ENCODE measurements at regions not wholly inside any gene's neighbourhood (a gene's known extent, or its start where the extent isn't known, plus 50 kb on each side); places are given as distances from the start of the nearest gene placed in this dataset.

DNA sequence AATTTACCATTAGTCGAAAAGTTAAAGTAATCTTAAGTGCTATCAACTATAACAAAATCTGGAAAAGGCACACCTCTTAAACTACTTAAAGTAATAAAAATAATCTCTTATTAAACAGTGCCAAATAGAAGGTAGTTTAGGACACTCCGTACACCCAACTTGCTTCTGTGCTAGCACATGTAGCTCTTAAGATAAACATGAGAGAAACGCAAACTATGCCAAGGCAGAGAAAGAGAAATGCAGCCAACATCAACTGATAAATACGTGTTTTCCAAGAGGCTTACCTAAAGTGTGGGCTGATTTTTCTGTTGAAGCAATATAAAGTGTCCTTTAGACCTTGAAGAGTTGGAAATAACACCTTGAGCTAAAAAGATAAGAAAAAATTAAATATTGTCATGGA is 480.6 kb upstream of the DAB2 start:
- DNase-seq: no peak
- Mint-ChIP-seq H3K27me3 (ENCODE audit: low read depth) (peaks cover 11% of the 10 kb centered on the region), H3K9me3 (peaks cover 0 to 3% of the 10 kb centered on the region in 2 donors), H3K36me3 (ENCODE audit: insufficient read depth in 2 of 2) (no peaks in the 10 kb centered on the region), H3K27ac (no peak overlapping the region), H3K4me3 (no peak overlapping the region), H3K4me1 (ENCODE audit: low read depth) (no peaks in the 10 kb centered on the region)
- ATAC-seq (replicated peaks in 1 of 2): no peak

DNA sequence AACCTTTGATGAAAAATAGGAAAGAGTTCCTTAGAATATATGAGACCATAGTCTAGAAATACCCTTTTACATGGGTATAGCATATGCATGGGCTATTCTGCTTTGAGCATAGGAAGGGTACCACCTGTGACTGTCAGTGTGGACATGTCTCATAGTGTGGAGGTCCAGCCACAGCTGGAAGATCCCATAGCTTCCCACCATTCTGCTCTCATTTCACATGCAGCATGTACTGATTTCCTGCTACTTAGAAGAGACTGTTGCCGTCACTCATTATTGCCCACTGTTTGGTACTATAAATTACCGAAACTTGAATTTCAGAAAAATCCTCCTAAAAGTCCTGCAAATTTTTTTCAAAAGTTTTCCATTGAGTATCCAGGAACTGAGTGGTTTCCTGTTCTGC is 477.8 kb upstream of the DAB2 start:
- Mint-ChIP-seq H3K4me3 (no peak overlapping the region), H3K4me1 (ENCODE audit: low read depth) (no peaks in the 10 kb centered on the region), H3K36me3 (ENCODE audit: insufficient read depth in 2 of 2) (no peaks in the 10 kb centered on the region), H3K27me3 (ENCODE audit: low read depth) (peaks cover 6% of the 10 kb centered on the region), H3K9me3 (no peaks in the 10 kb centered on the region), H3K27ac (no peak overlapping the region)
- DNase-seq: no peak
- no peak for ATAC-seq (replicated peaks in 1 of 2)

DNA sequence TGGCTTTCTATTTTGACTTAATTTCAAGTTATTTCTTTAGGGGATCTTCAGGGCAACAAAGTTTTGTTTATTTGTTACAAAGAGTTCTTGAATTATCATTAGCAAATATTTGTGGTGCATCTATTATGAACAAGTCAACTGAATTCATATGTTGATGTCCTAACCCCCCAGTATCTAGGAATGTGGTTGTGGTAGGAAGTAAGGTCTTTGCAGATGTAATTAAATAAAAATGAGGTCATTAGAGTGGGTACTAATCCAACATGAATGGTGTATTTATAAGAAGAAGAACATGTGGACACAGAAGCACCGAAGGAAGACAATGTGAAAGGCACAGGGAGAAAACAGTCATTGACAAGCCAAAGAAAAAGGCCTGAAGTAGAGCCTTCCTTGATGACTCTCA is 474.0 kb upstream of the DAB2 start:
- no peaks in the 10 kb centered on the region for H3K4me1 Mint-ChIP-seq (ENCODE audit: low read depth)
- H3K4me3 Mint-ChIP-seq: no peak overlapping the region
- H3K9me3 Mint-ChIP-seq: no peaks in the 10 kb centered on the region
- DNase-seq: no peak
- H3K27me3 Mint-ChIP-seq (ENCODE audit: low read depth): peaks cover 6% of the 10 kb centered on the region
- H3K27ac Mint-ChIP-seq: no peak overlapping the region
- ATAC-seq (replicated peaks in 1 of 2): no peak
- no peaks in the 10 kb centered on the region for H3K36me3 Mint-ChIP-seq (ENCODE audit: insufficient read depth in 2 of 2)

DNA sequence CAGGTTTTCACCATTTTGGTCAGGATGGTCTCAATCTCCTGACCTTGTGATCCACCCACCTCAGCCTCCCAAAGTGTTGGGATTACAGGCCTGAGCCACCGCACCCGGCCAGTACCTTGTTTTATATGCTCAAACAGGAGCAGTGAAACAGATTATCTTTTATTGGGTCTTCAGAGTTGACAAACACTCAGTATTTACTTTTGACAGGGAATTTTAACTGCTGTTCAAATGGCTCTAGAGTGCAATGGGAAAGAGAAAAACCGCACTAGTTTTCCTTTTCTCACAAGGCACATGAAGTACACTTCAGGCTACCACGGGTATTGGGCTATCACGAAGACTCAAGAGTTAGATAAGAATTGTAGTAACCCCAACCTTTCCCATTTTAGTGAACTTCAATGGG is 471.9 kb upstream of the DAB2 start:
- Mint-ChIP-seq H3K4me3 (no peak overlapping the region), H3K9me3 (no peaks in the 10 kb centered on the region), H3K27me3 (ENCODE audit: low read depth) (peaks cover 14% of the 10 kb centered on the region), H3K4me1 (ENCODE audit: low read depth) (no peaks in the 10 kb centered on the region), H3K27ac (no peak overlapping the region), H3K36me3 (ENCODE audit: insufficient read depth in 2 of 2) (no peaks in the 10 kb centered on the region)
- DNase-seq: no peak
- no peak for ATAC-seq (replicated peaks in 1 of 2)

DNA sequence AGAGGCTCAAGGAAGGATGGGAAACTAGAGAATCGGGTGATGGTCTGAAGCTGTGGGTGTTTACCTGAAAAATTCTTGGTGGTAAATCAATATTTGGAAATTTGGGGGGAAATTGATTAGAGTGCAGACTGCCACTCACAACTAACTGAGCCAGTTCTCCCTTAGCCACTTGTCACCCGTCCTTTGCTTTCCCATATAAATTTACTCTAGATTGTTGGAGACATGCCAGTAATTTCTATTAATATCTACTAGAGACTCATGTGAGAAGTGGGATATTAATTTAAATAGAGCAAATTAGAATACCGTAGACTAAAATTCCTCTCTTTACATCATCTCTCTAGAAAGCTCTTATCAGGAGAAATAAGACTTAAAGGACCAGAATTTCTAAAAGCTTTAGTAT is 471.3 kb upstream of the DAB2 start:
- Mint-ChIP-seq H3K27ac (no peak overlapping the region), H3K36me3 (ENCODE audit: insufficient read depth in 2 of 2) (no peaks in the 10 kb centered on the region), H3K4me3 (no peak overlapping the region), H3K27me3 (ENCODE audit: low read depth) (peaks cover 18% of the 10 kb centered on the region), H3K9me3 (no peaks in the 10 kb centered on the region), H3K4me1 (ENCODE audit: low read depth) (no peaks in the 10 kb centered on the region)
- no peak for DNase-seq
- ATAC-seq (replicated peaks in 1 of 2): no peak

DNA sequence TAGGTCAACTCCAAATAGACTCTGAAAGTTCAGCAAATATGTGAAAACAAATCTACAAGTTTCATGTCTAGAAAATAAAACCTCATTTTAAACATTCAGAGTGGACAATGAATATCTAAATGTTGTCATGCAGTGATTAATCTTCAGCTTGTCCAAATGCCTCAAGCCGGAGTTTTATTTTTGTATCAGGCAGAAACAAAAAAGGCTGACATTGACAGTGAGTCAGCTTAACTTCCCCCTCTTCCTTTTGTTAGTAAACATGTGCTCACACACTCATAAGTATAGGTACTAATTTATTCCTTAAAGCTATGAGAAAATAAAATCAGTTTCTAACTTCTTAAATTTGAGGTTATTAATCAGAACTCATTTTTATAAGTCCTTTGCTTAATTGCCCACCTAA is 467.9 kb upstream of the DAB2 start:
- H3K36me3 Mint-ChIP-seq (ENCODE audit: insufficient read depth in 2 of 2): no peaks in the 10 kb centered on the region
- peaks cover 19% of the 10 kb centered on the region for H3K27me3 Mint-ChIP-seq (ENCODE audit: low read depth)
- no peaks in the 10 kb centered on the region for H3K9me3 Mint-ChIP-seq
- ATAC-seq (replicated peaks in 1 of 2): no peak
- H3K4me3 Mint-ChIP-seq: no peak overlapping the region
- DNase-seq: no peak
- no peaks in the 10 kb centered on the region for H3K4me1 Mint-ChIP-seq (ENCODE audit: low read depth)
- H3K27ac Mint-ChIP-seq: no peak overlapping the region

DNA sequence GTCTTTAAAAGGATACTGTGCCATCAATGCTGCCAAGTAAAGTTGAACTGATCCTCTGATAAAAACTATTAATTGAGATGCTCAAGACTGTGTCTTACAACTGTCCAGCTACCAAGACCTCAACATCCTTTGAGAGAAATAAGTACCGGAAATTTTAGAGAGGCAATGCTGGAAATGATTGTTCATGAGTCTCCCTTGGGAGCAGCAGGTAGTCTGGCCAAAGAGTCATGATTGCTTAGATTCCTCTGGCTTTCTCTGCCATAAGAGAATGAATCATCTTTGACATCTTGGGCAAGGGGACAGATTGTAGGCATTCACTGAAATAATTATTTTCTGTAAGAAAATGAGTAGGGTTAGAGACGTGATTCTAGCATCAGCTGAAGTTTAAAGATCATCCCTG is 466.6 kb upstream of the DAB2 start:
- Mint-ChIP-seq H3K27me3 (ENCODE audit: low read depth) (peaks cover 19% of the 10 kb centered on the region), H3K4me3 (no peak overlapping the region), H3K36me3 (ENCODE audit: insufficient read depth in 2 of 2) (no peaks in the 10 kb centered on the region), H3K4me1 (ENCODE audit: low read depth) (no peaks in the 10 kb centered on the region), H3K9me3 (no peaks in the 10 kb centered on the region), H3K27ac (no peak overlapping the region)
- ATAC-seq (replicated peaks in 1 of 2) (no peak), DNase-seq (no peak)

DNA sequence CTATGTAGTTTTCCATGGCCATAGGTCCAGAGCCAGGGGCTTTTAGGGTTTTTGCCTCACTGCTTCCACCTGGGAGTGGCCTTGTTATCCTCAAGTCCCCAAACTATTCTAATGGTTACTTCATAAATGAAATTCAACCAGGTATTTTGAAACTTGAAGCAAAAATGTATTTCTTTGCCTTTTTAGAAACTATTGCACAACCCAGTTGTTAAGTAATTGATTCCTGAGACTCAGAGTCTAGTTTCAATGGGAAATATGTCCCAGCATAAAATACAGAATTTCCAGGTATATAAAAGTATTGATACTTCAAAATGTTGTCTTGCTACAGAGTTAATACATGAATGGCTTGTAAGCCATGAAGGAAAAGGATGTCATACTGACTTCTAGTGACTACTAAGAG is 456.2 kb upstream of the DAB2 start:
- Mint-ChIP-seq H3K4me3 (no peak overlapping the region), H3K36me3 (ENCODE audit: insufficient read depth in 2 of 2) (no peaks in the 10 kb centered on the region), H3K4me1 (ENCODE audit: low read depth) (no peaks in the 10 kb centered on the region), H3K27me3 (ENCODE audit: low read depth) (peaks cover 10% of the 10 kb centered on the region), H3K27ac (no peak overlapping the region), H3K9me3 (peaks cover 2 to 3% of the 10 kb centered on the region in 2 donors)
- no peak for DNase-seq
- no peak for ATAC-seq (replicated peaks in 1 of 2)

DNA sequence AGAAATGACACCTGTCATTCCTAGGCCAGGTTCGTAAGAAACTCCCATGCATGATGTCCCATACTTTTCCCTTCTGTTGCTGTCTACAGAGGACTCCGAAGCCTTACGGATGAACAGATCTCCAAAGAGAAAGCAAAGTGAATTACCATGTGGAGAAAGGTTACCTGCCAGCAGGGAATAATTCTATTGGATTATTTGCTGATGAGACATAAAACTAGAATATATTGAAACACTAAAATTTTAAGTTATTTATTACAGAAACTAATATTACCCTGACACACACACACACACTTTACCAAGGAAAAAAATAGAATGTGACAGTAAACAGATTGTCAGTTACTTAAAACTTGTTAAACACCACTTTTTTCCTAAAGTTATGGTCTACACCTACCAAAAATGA is 452.7 kb upstream of the DAB2 start:
- H3K27ac Mint-ChIP-seq: no peak overlapping the region
- no peak for ATAC-seq (replicated peaks in 1 of 2)
- H3K9me3 Mint-ChIP-seq: peaks cover 2 to 3% of the 10 kb centered on the region in 2 donors
- no peak for DNase-seq
- no peak overlapping the region for H3K4me3 Mint-ChIP-seq
- H3K27me3 Mint-ChIP-seq (ENCODE audit: low read depth): peaks cover 21% of the 10 kb centered on the region
- H3K36me3 Mint-ChIP-seq (ENCODE audit: insufficient read depth in 2 of 2): no peaks in the 10 kb centered on the region
- no peaks in the 10 kb centered on the region for H3K4me1 Mint-ChIP-seq (ENCODE audit: low read depth)

DNA sequence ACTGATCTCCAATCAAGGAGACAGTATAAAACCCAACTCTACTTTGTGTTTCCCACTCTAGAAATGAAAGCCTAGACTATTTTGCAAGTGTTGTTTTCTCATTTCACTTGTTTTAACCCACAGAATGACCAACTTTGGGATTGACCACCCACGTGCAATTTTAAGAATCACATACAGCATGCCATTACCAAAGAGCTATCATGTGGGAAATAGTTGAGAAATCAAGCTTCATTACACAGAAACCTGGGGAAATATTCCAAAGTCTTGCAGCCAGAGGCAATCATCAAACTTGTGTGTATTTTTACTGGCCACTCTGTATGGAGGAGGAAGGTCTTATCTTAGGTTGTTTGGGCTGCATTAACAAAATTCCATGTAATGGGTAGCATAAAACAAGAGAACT is 451.4 kb upstream of the DAB2 start:
- no peaks in the 10 kb centered on the region for H3K4me1 Mint-ChIP-seq (ENCODE audit: low read depth)
- ATAC-seq (replicated peaks in 1 of 2) (no peak), DNase-seq (no peak)
- H3K9me3 Mint-ChIP-seq: no peaks in the 10 kb centered on the region
- H3K27ac Mint-ChIP-seq: no peak overlapping the region
- no peak overlapping the region for H3K4me3 Mint-ChIP-seq
- no peaks in the 10 kb centered on the region for H3K36me3 Mint-ChIP-seq (ENCODE audit: insufficient read depth in 2 of 2)
- peaks cover 12% of the 10 kb centered on the region for H3K27me3 Mint-ChIP-seq (ENCODE audit: low read depth)

DNA sequence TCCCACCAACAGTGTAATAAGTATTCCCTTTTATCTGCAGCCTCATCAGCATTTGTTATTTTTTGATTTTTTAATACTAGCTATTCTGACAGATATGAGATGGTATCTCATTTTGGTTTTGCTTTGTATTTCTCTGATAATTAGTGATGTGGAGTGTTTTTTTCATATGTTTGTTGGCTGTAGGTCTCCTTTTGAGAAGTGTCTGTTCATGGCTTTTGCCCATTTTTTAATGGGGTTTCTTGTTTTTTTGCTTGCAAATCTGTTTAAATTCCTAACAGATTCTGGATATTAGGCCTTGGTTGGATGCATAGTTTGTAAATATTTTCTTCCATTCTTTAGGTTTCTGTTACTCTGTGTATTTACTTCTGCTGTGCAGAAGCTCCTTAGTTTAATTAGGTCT is 445.4 kb upstream of the DAB2 start:
- H3K27ac Mint-ChIP-seq: no peak overlapping the region
- no peak overlapping the region for H3K4me3 Mint-ChIP-seq
- ATAC-seq (replicated peaks in 1 of 2) (no peak), DNase-seq (no peak)
- H3K27me3 Mint-ChIP-seq (ENCODE audit: low read depth): peaks cover 12% of the 10 kb centered on the region
- H3K4me1 Mint-ChIP-seq (ENCODE audit: low read depth): no peaks in the 10 kb centered on the region
- no peaks in the 10 kb centered on the region for H3K36me3 Mint-ChIP-seq (ENCODE audit: insufficient read depth in 2 of 2)
- H3K9me3 Mint-ChIP-seq: peaks cover 7 to 10% of the 10 kb centered on the region in 2 donors

DNA sequence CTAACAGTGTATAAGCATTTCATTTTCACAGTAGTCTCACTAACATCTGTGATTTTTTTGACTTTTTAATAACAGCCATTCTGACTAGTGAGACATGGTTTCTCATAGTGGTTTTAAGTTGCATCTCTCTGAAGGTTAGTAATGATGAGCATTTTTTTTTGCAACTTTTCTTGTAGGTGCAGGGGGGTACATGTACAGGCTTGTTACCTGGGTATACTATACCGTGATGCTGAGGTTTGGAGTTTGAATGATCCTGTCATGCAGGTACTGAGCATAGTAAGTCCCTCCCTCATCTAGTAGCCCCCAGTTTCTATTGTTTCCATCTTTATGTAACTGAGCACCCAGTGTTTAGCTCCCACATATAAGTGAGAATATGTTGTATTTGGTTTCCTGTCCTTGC is 444.6 kb upstream of the DAB2 start:
- DNase-seq: no peak
- no peaks in the 10 kb centered on the region for H3K4me1 Mint-ChIP-seq (ENCODE audit: low read depth)
- H3K27me3 Mint-ChIP-seq (ENCODE audit: low read depth): peaks cover 12% of the 10 kb centered on the region
- H3K4me3 Mint-ChIP-seq: no peak overlapping the region
- H3K36me3 Mint-ChIP-seq (ENCODE audit: insufficient read depth in 2 of 2): no peaks in the 10 kb centered on the region
- ATAC-seq (replicated peaks in 1 of 2): no peak
- no peak overlapping the region for H3K27ac Mint-ChIP-seq
- H3K9me3 Mint-ChIP-seq: peaks cover 7 to 10% of the 10 kb centered on the region in 2 donors

DNA sequence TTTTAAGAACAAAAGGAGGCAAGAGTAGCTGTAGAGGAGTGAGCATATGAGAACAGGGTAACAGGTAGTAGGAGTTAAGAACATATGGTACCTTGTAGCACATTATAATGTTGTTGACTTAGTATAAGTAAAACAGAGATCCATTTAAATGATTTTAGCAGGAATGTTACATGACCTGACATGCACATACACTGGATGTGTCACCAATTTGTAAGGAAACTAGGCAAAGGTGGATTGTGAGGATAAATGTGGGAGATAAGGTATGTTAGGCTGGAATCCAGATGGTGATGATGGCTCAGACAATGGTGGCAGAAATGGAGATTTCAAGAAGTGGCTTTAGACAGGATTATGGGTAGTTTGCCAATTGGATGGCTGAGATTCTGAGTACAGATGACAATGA is 443.1 kb upstream of the DAB2 start:
- Mint-ChIP-seq H3K27ac (no peak overlapping the region), H3K27me3 (ENCODE audit: low read depth) (peaks cover 6% of the 10 kb centered on the region), H3K36me3 (ENCODE audit: insufficient read depth in 2 of 2) (no peaks in the 10 kb centered on the region), H3K4me1 (ENCODE audit: low read depth) (no peaks in the 10 kb centered on the region), H3K9me3 (peaks cover 7 to 10% of the 10 kb centered on the region in 2 donors), H3K4me3 (no peak overlapping the region)
- no peak for DNase-seq
- no peak for ATAC-seq (replicated peaks in 1 of 2)

DNA sequence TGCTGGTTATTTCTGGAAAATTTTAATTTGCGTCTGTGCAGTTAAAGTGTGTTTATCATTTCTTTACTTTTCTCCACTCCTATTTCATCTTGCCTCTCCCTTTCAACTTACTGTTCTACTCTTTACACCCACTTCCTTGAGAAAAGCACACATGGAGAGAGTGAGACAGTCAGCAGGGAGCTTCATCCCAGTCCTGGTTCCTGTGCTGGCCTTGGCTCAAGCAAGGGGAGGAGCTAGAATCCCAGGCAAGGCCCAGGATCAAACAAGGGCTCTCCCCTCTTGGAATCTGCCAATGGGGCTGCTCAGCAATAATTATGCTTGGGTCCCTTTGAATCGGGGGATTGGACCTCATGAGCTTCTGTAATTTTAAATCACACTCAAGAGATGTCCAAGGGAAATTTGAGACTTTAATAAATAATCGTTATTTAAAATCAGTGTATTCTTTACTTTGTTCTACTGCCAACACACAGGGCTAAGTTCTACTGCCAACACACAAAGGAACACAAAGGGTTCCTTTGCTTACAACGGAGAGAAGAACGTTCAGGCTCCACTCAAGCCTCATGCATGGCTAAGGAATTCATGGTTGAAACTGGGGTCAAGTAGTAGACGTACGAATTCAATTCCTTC is 439.3 kb upstream of the DAB2 start:
- H3K4me3 Mint-ChIP-seq: no peak overlapping the region
- no peak overlapping the region for H3K27ac Mint-ChIP-seq
- H3K9me3 Mint-ChIP-seq: peaks cover 6 to 8% of the 10 kb centered on the region in 2 donors
- DNase-seq (no peak), ATAC-seq (replicated peaks in 1 of 2) (no peak)
- no peaks in the 10 kb centered on the region for H3K36me3 Mint-ChIP-seq (ENCODE audit: insufficient read depth in 2 of 2)
- peaks cover 19% of the 10 kb centered on the region for H3K27me3 Mint-ChIP-seq (ENCODE audit: low read depth)
- no peaks in the 10 kb centered on the region for H3K4me1 Mint-ChIP-seq (ENCODE audit: low read depth)

All from activated T-cell treated with anti-CD3 and anti-CD28 coated beads, Interleukin-2, amount 50 U/mL, for 72 hours (primary cell).